Colonic mucosa (tissue), 4 donors: ENCODE measurements at regions not wholly inside any gene's neighbourhood (a gene's known extent, or its start where the extent isn't known, plus 50 kb on each side); places are given as distances from the start of the nearest gene placed in this dataset.

ENCODE experiments used
- DNase-seq: peaks from one replicate; pipeline ENCODE4 v3.0.0-alpha.2; 2020
- H3K27ac ChIP-seq: fragments of 200-600 bp; one replicate; pipeline ENCODE4 v1.8.0; 2021
- H3K27me3 ChIP-seq: fragments of 200-600 bp; one replicate; pipeline ENCODE4 v1.8.0; 2021
- H3K36me3 ChIP-seq: fragments of 200-600 bp; one replicate; pipeline ENCODE4 v1.8.0; 2021
- H3K4me1 ChIP-seq: fragments of 200-600 bp; one replicate; pipeline ENCODE4 v1.8.0; 2021; ENCODE audit warnings: mild to moderate bottlenecking
- H3K4me3 ChIP-seq: fragments of 200-600 bp; one replicate; pipeline ENCODE4 v1.8.0; 2021
- H3K9ac ChIP-seq, 2 donors: one replicate each; pipeline ENCODE4 v1.7.0; 2013; ENCODE audit warnings: control low read depth in 2 of 2, low read depth in 2 of 2, low read length in 2 of 2
- H3K9me3 ChIP-seq: fragments of 200-600 bp; one replicate; pipeline ENCODE4 v1.8.0; 2021
- CTCF ChIP-seq: fragments of 200-600 bp; IDR thresholded peaks from one replicate; pipeline ENCODE4 v1.8.0; 2022; ENCODE audit warnings: antibody characterized with exemption, mild to moderate bottlenecking
- intact Hi-C: fragments of 100-400 bp; cut with DNase I; formaldehyde crosslinking; loops from one replicate; pipeline ENCODE4 v1.14.1; 2022
- donor health status: healthy.
- donor health status: DM: no; HTN: no; CAD: no.
- donor health status: DM: no; HTN: no; CAD: no.

GRCh38 chr5:163612358-163613149 is 107.1 kb downstream of the MAT2B start:
- intact Hi-C loops = no loop called here
- no peak for TF ChIP-seq CTCF
- H3K9me3 ChIP-seq = no peaks in the 10 kb centered on the region
- no peaks in the 10 kb centered on the region for H3K27me3 ChIP-seq
- no peak overlapping the region for H3K27ac ChIP-seq
- no peak overlapping the region for H3K4me3 ChIP-seq
- no peaks in the 10 kb centered on the region for H3K4me1 ChIP-seq
- no peaks in the 10 kb centered on the region for H3K36me3 ChIP-seq
- no peak overlapping the region for H3K9ac ChIP-seq
- DNase-seq = no peak

- no peaks in the 10 kb centered on the region for H3K4me1 ChIP-seq
- no peaks in the 10 kb centered on the region for H3K9me3 ChIP-seq
- no peaks in the 10 kb centered on the region for H3K27me3 ChIP-seq
- H3K36me3 ChIP-seq = no peaks in the 10 kb centered on the region
- intact Hi-C loops = no loop called here
- H3K4me3 ChIP-seq = no peak overlapping the region
- no peak overlapping the region for H3K27ac ChIP-seq
- DNase-seq = no peak
- H3K9ac ChIP-seq = no peak overlapping the region
- TF ChIP-seq CTCF = no peak
Measured at GRCh38 chr5:163613150-163613442, 107.7 kb downstream of the MAT2B start.

- Histone ChIP-seq H3K4me3 (no peak overlapping the region), H3K36me3 (no peaks in the 10 kb centered on the region), H3K27ac (no peak overlapping the region), H3K9ac (no peak overlapping the region), H3K9me3 (no peaks in the 10 kb centered on the region), H3K27me3 (no peaks in the 10 kb centered on the region), H3K4me1 (no peaks in the 10 kb centered on the region)
- no peak for TF ChIP-seq CTCF
- intact Hi-C loops = no loop called here
- no peak for DNase-seq
Measured at GRCh38 chr5:163614787-163615186, 109.4 kb downstream of the MAT2B start.

GRCh38 chr5:163619273-163619934 is 114.0 kb downstream of the MAT2B start:
- H3K27ac ChIP-seq = no peak overlapping the region
- no peak overlapping the region for H3K9ac ChIP-seq
- no peak for DNase-seq
- intact Hi-C loops = no loop called here
- no peak for TF ChIP-seq CTCF
- no peaks in the 10 kb centered on the region for H3K27me3 ChIP-seq
- no peak overlapping the region for H3K4me3 ChIP-seq
- no peaks in the 10 kb centered on the region for H3K36me3 ChIP-seq
- no peaks in the 10 kb centered on the region for H3K9me3 ChIP-seq
- H3K4me1 ChIP-seq = no peaks in the 10 kb centered on the region

- DNase-seq = no peak
- intact Hi-C loops = no loop called here
- H3K4me3 ChIP-seq = no peak overlapping the region
- H3K36me3 ChIP-seq = no peaks in the 10 kb centered on the region
- H3K27me3 ChIP-seq = no peaks in the 10 kb centered on the region
- TF ChIP-seq CTCF = no peak
- H3K27ac ChIP-seq = no peak overlapping the region
- H3K9ac ChIP-seq = no peak overlapping the region
- no peaks in the 10 kb centered on the region for H3K9me3 ChIP-seq
- no peaks in the 10 kb centered on the region for H3K4me1 ChIP-seq
Measured at GRCh38 chr5:163619951-163620350, 114.5 kb downstream of the MAT2B start.
